ENCODE measurements at regions not wholly inside any gene's neighbourhood (a gene's known extent, or its start where the extent isn't known, plus 50 kb on each side); places are given as distances from the start of the nearest gene placed in this dataset.

GRCh38 chr16:65515193-65515592 lies 393.3 kb upstream of the CDH11 start:
- Histone ChIP-seq H3K27ac (no peak overlapping the region), H3K9me2 (replicated peaks; ENCODE audit: insufficient read depth) (no peaks in the 10 kb centered on the region), H4K20me1 (ENCODE audit: insufficient read depth, poor library complexity, severe bottlenecking) (no peaks in the 10 kb centered on the region), H3K4me1 (ENCODE audit: insufficient read depth) (no peaks in the 10 kb centered on the region), H3K27me3 (no peaks in the 10 kb centered on the region), H3K79me2 (no peaks in the 10 kb centered on the region), H3K9me3 (ENCODE audit: low read depth) (no peaks in the 10 kb centered on the region), H2AFZ (no peak overlapping the region), H3K4me2 (no peak overlapping the region), H3K36me3 (replicated peaks; ENCODE audit: insufficient read depth, low read depth) (no peaks in the 10 kb centered on the region), H3K4me3 (no peak overlapping the region)
- TF ChIP-seq CTCF (IDR thresholded peaks at IDR 0.05; ENCODE audit: poor library complexity) (no peak), EZH2phosphoT487 (IDR thresholded peaks at IDR 0.05; ENCODE audit: low read depth, severe bottlenecking, unreplicated experiment) (no peak), EZH2 (IDR thresholded peaks at IDR 0.05; ENCODE audit: borderline replicate concordance) (no peak)
- 72% methylated on average over 4 of the region's 4 CpGs for WGBS (ENCODE audit: low lambda C conversion rate, missing lambda C conversion rate)
- DNase-seq (ENCODE audit: low spot score) = no peak

GRCh38 chr16:65510850-65511249 lies 389.0 kb upstream of the CDH11 start:
- Histone ChIP-seq H3K4me1 (ENCODE audit: insufficient read depth) (no peaks in the 10 kb centered on the region), H3K4me2 (no peak overlapping the region), H2AFZ (no peak overlapping the region), H3K27me3 (no peaks in the 10 kb centered on the region), H4K20me1 (ENCODE audit: insufficient read depth, poor library complexity, severe bottlenecking) (no peaks in the 10 kb centered on the region), H3K27ac (peak overlapping the region; percentile 35), H3K9me3 (ENCODE audit: low read depth) (no peaks in the 10 kb centered on the region), H3K9me2 (replicated peaks; ENCODE audit: insufficient read depth) (no peaks in the 10 kb centered on the region), H3K4me3 (no peak overlapping the region), H3K36me3 (replicated peaks; ENCODE audit: insufficient read depth, low read depth) (no peaks in the 10 kb centered on the region), H3K79me2 (no peaks in the 10 kb centered on the region)
- DNase-seq (ENCODE audit: low spot score) = peak; percentile 28
- 42% methylated on average over 7 of the region's 7 CpGs for WGBS (ENCODE audit: low lambda C conversion rate, missing lambda C conversion rate)
- TF ChIP-seq EZH2 (IDR thresholded peaks at IDR 0.05; ENCODE audit: borderline replicate concordance) (no peak), CTCF (IDR thresholded peaks at IDR 0.05; ENCODE audit: poor library complexity) (no peak), EZH2phosphoT487 (IDR thresholded peaks at IDR 0.05; ENCODE audit: low read depth, severe bottlenecking, unreplicated experiment) (no peak)

- WGBS (ENCODE audit: low lambda C conversion rate, missing lambda C conversion rate) = 62% methylated on average over 3 of the region's 3 CpGs
- no peaks in the 10 kb centered on the region for H3K9me3 ChIP-seq (ENCODE audit: low read depth)
- no peak overlapping the region for H2AFZ ChIP-seq
- no peaks in the 10 kb centered on the region for H3K36me3 ChIP-seq (replicated peaks; ENCODE audit: insufficient read depth, low read depth)
- no peak overlapping the region for H3K4me3 ChIP-seq
- no peak for DNase-seq (ENCODE audit: low spot score)
- H3K4me2 ChIP-seq = no peak overlapping the region
- H3K27me3 ChIP-seq = no peaks in the 10 kb centered on the region
- no peak for TF ChIP-seq CTCF (IDR thresholded peaks at IDR 0.05; ENCODE audit: poor library complexity)
- TF ChIP-seq EZH2 (IDR thresholded peaks at IDR 0.05; ENCODE audit: borderline replicate concordance) = no peak
- TF ChIP-seq EZH2phosphoT487 (IDR thresholded peaks at IDR 0.05; ENCODE audit: low read depth, severe bottlenecking, unreplicated experiment) = no peak
- H3K4me1 ChIP-seq (ENCODE audit: insufficient read depth) = no peaks in the 10 kb centered on the region
- no peaks in the 10 kb centered on the region for H3K9me2 ChIP-seq (replicated peaks; ENCODE audit: insufficient read depth)
- no peaks in the 10 kb centered on the region for H3K79me2 ChIP-seq
- H3K27ac ChIP-seq = peak overlapping the region; percentile 35
- no peaks in the 10 kb centered on the region for H4K20me1 ChIP-seq (ENCODE audit: insufficient read depth, poor library complexity, severe bottlenecking)
These were observed 388.4 kb upstream of the CDH11 start for GRCh38 chr16:65510241-65510640.

- Histone ChIP-seq H3K27ac (no peak overlapping the region), H2AFZ (no peak overlapping the region), H4K20me1 (ENCODE audit: insufficient read depth, poor library complexity, severe bottlenecking) (no peaks in the 10 kb centered on the region), H3K4me1 (ENCODE audit: insufficient read depth) (no peaks in the 10 kb centered on the region), H3K36me3 (replicated peaks; ENCODE audit: insufficient read depth, low read depth) (no peaks in the 10 kb centered on the region), H3K27me3 (no peaks in the 10 kb centered on the region), H3K9me2 (replicated peaks; ENCODE audit: insufficient read depth) (no peaks in the 10 kb centered on the region), H3K79me2 (no peaks in the 10 kb centered on the region), H3K4me2 (no peak overlapping the region), H3K4me3 (no peak overlapping the region), H3K9me3 (ENCODE audit: low read depth) (no peaks in the 10 kb centered on the region)
- WGBS (ENCODE audit: low lambda C conversion rate, missing lambda C conversion rate) = 75% methylated on average over 4 of the region's 4 CpGs
- no peak for TF ChIP-seq CTCF (IDR thresholded peaks at IDR 0.05; ENCODE audit: poor library complexity)
- TF ChIP-seq EZH2phosphoT487 (IDR thresholded peaks at IDR 0.05; ENCODE audit: low read depth, severe bottlenecking, unreplicated experiment) = no peak
- TF ChIP-seq EZH2 (IDR thresholded peaks at IDR 0.05; ENCODE audit: borderline replicate concordance) = no peak
- DNase-seq (ENCODE audit: low spot score) = no peak
These were observed 387.3 kb upstream of the CDH11 start for GRCh38 chr16:65509172-65509571.
